ENCODE measurements at regions not wholly inside any gene's neighbourhood (a gene's known extent, or its start where the extent isn't known, plus 50 kb on each side); places are given as distances from the start of the nearest gene placed in this dataset.

- no peak for DNase-seq (ENCODE audit: low read depth in 4 of 4, low spot score in 3 of 4)
Observed at GRCh38 chr10:78945838-78946237, 122.9 kb upstream of the ZMIZ1 start.

GRCh38 chr10:78947226-78947625, 121.5 kb upstream of the ZMIZ1 start:
- no peak for DNase-seq (ENCODE audit: low read depth in 4 of 4, low spot score in 3 of 4)

- no peak for DNase-seq (ENCODE audit: low read depth in 4 of 4, low spot score in 3 of 4)
Observed at GRCh38 chr10:78947733-78948132, 121.0 kb upstream of the ZMIZ1 start.

- no peak for DNase-seq (ENCODE audit: low read depth in 4 of 4, low spot score in 3 of 4)
Observed at GRCh38 chr10:78948621-78949030, 120.1 kb upstream of the ZMIZ1 start.

- no peak for DNase-seq (ENCODE audit: low read depth in 4 of 4, low spot score in 3 of 4)
Observed at GRCh38 chr10:78950656-78951587, 117.8 kb upstream of the ZMIZ1 start.

- no peak for DNase-seq (ENCODE audit: low read depth in 4 of 4, low spot score in 3 of 4)
Observed at GRCh38 chr10:78952030-78952429, 116.7 kb upstream of the ZMIZ1 start.

- DNase-seq (ENCODE audit: low read depth in 4 of 4, low spot score in 3 of 4) = no peak
Observed at GRCh38 chr10:78952686-78953085, 116.1 kb upstream of the ZMIZ1 start.

GRCh38 chr10:78953113-78953798, 115.5 kb upstream of the ZMIZ1 start:
- peak in 2 of 4 donors; percentile 59 to 72 for DNase-seq (ENCODE audit: low read depth in 4 of 4, low spot score in 3 of 4)

GRCh38 chr10:78953799-78954297, 114.9 kb upstream of the ZMIZ1 start:
- DNase-seq (ENCODE audit: low read depth in 4 of 4, low spot score in 3 of 4) = no peak

- no peak for DNase-seq (ENCODE audit: low read depth in 4 of 4, low spot score in 3 of 4)
Observed at GRCh38 chr10:78954689-78955088, 114.1 kb upstream of the ZMIZ1 start.

GRCh38 chr10:78955206-78955605, 113.6 kb upstream of the ZMIZ1 start:
- DNase-seq (ENCODE audit: low read depth in 4 of 4, low spot score in 3 of 4) = no peak

- DNase-seq (ENCODE audit: low read depth in 4 of 4, low spot score in 3 of 4) = no peak
Observed at GRCh38 chr10:78956391-78956790, 112.4 kb upstream of the ZMIZ1 start.

- DNase-seq (ENCODE audit: low read depth in 4 of 4, low spot score in 3 of 4) = no peak
Observed at GRCh38 chr10:78957471-78958039, 111.2 kb upstream of the ZMIZ1 start.

GRCh38 chr10:78959217-78959923, 109.4 kb upstream of the ZMIZ1 start:
- DNase-seq (ENCODE audit: low read depth in 4 of 4, low spot score in 3 of 4) = no peak

GRCh38 chr10:78959924-78960285, 108.9 kb upstream of the ZMIZ1 start:
- no peak for DNase-seq (ENCODE audit: low read depth in 4 of 4, low spot score in 3 of 4)

- DNase-seq (ENCODE audit: low read depth in 4 of 4, low spot score in 3 of 4) = peak in 1 of 4 donors; percentile 50
Observed at GRCh38 chr10:78960316-78960800, 108.4 kb upstream of the ZMIZ1 start.

- DNase-seq (ENCODE audit: low read depth in 4 of 4, low spot score in 3 of 4) = no peak
Observed at GRCh38 chr10:78961760-78962159, 107.0 kb upstream of the ZMIZ1 start.

- DNase-seq (ENCODE audit: low read depth in 4 of 4, low spot score in 3 of 4) = no peak
Observed at GRCh38 chr10:78963074-78964034, 105.4 kb upstream of the ZMIZ1 start.

- DNase-seq (ENCODE audit: low read depth in 4 of 4, low spot score in 3 of 4) = no peak
Observed at GRCh38 chr10:78964274-78964951, 104.4 kb upstream of the ZMIZ1 start.

Measured in left renal pelvis (tissue), 4 donors.